HS-5 (cell line): ENCODE measurements at regions not wholly inside any gene's neighbourhood (a gene's known extent, or its start where the extent isn't known, plus 50 kb on each side); places are given as distances from the start of the nearest gene placed in this dataset.

Experiments used
- DNase-seq: peaks from one replicate; pipeline ENCODE4 v3.0.0-alpha.2; 2012; ENCODE audit warnings: low read depth

GRCh38 chr2:122114421-122114820, 359.0 kb downstream of the TSN start:
- DNase-seq: no peak

GRCh38 chr2:122117371-122117770, 361.9 kb downstream of the TSN start:
- DNase-seq: no peak

DNA sequence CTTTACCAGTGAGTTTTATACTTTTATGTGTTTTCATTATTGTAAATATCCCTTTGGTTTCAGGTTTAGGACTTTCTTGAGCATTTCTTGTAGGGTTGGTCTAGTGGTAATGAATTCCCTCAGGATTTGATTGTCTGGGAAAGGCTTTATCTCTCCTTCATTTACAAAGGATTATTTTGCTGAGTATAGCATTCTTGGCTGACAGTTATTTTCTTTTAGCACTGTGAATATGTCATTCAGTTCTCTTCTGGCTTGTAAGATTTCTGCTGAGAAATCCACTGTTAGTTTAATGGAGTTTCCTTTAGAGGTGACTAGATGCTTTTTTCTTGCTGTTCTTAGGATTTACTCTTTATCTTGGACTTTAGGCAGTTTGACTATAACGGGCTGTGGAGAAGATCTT, 373.9 kb downstream of the TSN start:
- DNase-seq: no peak

DNA sequence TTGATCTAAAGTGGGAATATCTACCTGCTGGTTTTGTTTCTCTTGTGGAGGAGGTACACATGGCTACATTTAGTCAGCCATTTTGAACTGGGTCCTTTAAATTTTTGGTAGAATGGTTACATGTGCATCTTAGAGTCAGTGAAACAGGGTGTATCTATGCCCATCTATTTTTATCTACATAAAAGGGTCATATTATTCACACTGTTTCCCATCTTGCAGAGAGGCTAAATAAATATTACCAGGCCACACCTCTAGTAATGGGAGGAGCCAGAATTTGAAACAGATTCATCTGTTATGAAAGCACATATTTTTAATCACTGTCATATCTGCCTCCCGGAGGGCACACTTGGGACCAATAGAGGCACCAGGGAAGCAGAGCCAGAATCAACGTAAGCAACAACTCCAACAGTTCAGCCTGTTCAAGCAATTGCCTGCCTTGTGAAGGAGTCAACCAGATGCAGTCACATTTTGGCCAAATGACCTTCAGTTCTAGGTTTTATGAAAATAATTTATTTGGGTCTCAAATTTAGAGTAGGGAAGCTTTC, 376.8 kb downstream of the TSN start:
- DNase-seq: peak; percentile 14

DNA sequence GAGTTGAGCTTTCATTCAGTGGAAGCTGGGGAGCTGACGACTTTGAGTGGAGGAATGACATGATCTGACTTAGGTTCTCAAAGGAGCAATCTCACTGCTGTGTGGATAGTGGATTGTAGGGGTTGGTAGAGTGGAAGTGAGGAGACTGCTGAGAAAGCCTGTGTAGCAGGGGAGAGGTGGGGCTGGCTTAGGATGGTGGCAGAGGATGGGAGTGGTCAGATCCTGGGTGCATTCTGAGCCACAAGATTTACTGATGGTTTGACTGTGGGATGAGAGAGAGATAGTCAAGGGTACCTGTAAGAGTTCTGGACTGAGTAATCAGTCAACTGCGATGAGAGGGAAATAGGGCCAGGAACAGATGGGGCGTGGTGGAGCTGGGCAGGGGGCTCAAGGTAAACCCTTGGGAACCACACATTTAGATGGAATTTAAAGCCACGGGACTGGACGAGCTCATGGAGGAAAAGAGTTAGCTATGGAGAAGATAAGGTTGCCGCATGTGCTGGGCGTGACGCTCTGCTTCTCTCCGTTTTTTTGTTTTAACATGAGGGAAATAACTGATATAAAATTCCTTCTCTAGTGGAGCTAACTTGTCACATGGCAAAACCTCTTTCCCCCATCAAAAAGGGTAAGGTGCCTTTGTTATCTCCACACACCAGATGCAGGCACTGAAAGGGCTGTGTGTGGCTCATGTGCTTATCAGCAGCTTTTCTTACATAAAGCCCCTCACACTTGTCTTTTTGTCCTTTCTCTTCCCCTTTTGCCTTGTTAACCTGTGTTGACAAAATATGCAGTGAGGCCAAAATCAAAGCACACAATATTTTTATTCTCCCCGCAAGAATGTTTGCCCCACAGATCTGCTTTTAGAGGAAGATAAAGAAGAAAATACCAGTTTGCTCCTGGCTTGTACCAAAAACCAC, 379.8 kb downstream of the TSN start:
- DNase-seq: no peak

DNA sequence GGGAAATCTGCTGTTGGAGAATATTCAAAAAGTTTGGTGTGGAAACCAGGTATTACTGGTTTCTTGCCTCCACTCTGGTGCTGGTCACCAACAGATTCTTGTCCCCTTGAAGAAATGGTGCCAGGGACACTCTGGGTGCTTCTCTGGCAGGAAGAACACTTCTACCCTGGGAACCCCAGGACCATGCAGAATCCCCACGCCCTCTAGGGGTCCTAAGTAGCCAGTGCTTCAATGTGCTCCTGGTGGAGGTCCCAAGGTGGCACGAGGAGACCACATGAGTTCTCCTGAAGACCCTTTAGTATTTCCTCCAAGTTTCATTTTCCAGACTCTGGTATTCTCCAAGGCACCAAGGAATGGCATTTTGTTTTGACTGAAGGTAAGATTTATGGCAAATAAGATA, 380.6 kb downstream of the TSN start:
- DNase-seq: peak; percentile 14

DNA sequence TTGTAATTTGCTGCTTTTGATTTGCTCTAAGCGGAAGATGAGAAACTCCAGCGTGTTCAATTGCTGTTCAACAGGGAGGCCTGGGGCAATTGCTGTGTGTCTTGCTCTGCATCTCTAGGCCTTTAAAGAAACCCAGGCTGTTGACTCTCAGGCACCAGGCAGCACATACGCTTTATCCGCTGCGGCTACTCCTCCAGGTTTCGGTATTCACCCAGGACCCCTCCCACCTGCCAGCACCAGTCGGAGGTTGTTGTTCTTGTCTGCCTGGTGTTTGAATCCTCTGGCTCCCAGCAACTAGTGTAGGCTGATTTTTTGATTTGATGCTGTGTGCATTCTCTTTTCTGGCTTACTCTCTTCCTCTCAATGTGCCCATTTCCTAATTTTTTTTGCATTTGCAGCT, 383.1 kb downstream of the TSN start:
- DNase-seq: no peak

DNA sequence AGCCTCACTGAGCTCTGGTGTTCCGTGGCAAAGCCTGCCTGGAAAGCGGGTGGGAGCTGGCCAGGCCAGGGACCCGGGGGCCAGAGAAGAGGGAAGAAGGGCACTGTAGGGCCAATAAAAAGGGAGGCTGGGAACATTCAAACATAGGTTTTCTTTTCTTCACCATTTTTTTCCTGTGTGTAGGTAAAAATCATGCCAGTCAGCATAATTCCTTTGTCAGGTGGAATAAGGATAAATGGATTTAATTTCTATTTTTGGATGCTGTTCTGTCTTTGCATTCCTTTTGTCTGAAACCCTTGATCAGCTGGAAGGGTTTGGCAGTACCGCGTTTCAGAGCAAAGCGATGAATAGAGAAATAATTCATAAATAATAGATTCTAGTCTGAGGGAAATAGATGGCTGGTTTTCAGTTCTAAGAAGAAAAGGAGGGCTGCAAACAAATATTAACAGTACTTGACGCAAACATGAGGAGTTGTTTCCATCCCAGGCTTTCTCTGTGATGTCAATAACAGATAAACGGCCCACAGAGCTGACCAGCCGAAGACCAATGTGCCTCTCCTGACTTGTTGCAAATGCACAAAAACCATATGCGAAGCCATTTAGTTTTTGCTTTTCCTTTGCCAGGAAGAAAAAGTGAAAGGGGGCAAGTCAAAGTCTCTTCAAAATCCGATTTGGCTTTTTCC, 384.4 kb downstream of the TSN start:
- no peak for DNase-seq

GRCh38 chr2:122144884-122145283, 389.4 kb downstream of the TSN start:
- no peak for DNase-seq

DNA sequence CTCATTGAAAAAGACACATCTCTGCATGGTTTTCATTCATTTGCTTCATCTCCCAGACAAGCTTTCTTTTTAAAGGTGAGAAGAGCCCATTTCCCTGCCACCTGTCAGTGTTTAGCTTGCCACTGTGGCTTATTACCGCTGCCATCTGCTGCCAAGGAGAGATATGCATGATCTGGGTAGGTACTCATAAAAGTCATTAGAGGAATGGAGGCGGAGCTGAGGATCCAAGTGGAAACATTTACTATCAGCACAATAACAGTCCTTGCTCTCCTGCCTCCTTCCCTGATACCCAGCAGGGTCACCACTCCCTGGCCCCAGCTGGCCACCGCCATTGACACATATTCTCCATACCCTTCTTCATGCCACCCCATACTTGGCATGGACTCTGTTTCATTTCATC, 390.4 kb downstream of the TSN start:
- DNase-seq: no peak

GRCh38 chr2:122148128-122148767, 392.8 kb downstream of the TSN start:
- no peak for DNase-seq

DNA sequence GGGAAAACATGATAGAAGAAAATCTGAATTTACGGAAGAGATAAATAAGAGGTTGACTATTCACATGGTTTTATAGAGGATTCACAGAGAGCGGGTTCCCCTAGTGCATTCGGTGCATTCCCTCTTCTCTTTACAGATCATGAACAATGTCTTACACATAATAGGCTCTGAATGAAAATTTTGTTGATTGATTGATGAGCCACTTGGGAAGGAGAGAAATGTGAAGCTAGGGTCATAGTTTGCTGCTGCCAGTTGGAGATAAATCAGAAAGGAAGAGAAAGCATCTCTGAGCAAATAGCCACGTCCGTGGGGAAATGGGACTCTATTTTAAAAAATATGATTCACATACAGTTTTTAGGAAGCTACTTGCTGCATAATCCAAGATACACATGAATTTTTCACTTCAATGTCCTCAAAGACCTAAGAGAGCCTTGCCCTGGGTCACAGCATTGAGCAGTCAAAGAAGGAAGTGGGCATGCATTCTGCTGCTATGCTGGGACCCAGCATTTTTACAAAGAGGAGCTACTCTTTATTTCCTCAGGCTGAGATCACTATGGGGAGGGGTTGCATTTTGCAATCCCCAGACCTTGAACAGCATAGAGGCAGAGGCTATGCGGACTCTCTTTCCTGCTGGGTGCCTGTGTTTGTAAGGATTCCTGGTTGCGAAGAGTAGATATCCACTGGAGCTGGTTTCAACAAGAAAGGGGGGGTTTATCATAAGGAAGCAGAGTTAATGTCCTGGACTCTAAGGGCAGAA, 395.3 kb downstream of the TSN start:
- DNase-seq: no peak

- no peak for DNase-seq
These were observed 397.1 kb downstream of the TSN start for GRCh38 chr2:122152571-122152970.

DNA sequence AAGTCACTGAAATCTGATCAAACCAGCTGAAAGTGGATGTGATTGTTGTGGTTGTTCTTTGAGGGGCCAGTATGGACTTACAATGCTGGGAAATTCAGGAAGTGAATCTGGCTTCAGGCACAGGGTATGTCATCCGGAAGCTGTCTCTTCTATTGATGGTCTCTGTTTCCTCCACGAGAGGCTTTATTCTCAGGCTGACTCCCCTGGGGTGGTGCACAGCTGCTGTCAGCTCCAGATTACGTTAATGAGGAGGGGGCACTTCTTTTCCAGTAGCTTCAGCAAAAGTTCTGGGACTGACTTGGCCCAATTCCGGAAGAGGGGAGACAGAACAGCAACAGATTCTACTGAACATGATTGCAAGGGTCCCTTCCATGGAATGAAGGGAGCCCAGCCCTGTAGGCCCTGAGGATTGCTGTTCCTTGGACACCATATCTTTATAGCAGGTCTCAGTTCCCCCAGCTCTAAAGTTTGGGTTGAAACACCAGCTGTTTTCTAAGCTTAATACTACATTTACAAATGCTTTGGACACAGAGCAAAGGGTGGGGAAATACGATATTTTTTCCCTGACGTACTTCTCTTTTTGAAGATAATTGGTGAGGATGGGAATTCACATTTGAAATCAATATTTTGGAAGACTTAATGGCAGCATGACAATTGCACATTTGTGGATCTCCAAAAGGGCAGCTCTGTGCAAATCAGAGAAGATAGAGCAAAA, 400.9 kb downstream of the TSN start:
- DNase-seq: no peak

GRCh38 chr2:122157158-122157557, 401.7 kb downstream of the TSN start:
- DNase-seq: no peak

- no peak for DNase-seq
These were observed 408.2 kb downstream of the TSN start for GRCh38 chr2:122163617-122164016.

- DNase-seq: no peak
These were observed 409.5 kb downstream of the TSN start for GRCh38 chr2:122164964-122165363.

DNA sequence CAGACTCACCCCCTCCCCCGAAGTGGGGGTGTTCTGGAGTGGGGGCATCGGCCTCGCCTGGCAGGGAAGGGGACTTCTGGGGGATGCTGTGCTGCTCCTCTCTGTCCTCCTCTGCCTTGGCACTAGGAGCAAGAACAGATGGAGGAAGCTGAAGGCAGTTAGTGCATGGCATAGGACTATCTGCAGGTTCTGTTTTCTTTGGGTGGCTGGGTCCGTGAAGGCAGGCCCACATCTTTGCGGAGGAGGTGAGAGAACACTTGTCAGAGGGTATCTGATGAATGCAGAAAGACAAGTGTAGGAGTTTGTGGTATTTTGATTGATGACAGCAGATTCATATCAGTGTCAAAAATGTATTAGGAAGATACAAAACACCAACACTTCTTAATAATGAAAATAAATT, 411.4 kb downstream of the TSN start:
- no peak for DNase-seq

DNA sequence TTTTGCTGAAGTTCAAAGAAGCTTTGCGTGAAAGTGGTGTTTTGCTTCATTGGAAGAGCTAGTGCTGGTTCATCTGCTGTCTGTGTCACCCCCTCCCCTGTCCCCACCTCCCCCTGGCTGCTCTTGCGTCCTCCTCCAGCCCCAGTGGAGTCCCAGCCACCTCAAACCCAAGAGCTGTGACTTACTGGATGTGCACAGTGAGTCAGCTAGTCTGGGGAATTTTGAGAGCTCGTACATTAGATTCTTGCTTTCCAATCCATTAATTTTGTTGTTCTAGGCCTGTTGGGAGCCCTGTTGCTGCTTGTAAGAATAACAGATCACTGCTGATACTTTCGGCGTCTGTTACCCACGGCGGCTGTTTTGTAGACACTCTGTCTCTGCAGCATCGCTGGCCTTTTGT, 412.1 kb downstream of the TSN start:
- DNase-seq: no peak

- no peak for DNase-seq
These were observed 413.3 kb downstream of the TSN start for GRCh38 chr2:122168799-122169198.

DNA sequence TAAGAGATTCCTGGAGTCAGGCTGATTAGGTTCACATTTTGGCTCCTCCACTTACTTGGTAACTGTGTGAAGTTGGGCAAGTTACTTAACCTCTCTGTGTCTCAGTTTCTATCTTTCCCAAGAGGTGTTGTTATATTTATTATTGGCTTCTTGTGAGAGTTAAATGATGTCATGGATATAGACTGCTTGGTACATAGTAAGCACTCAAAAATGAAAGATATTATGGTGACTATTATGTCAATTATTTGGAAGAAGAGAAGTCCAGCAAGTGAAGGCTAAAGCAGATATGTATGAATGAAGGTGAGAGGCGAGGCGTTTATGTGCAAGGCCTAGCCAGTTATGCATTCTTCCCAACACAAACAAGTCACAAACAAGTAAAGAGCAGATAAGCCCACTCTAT, 417.4 kb downstream of the TSN start:
- no peak for DNase-seq
